Epithelial cell of prostate (primary cell): ENCODE measurements at regions not wholly inside any gene's neighbourhood (a gene's known extent, or its start where the extent isn't known, plus 50 kb on each side); places are given as distances from the start of the nearest gene placed in this dataset.
A peak's percentile ranks its signal among the peaks of the same experiment; 100 is the strongest.
"Not testable (repeated sequence)": the region's sequence is repeated elsewhere in the genome, so short reads cannot be mapped to it uniquely, and the experiment has no call there.

Experiments
- DNase-seq: peaks from one replicate; pipeline ENCODE4 v3.0.0-alpha.2; 2011; ENCODE audit warnings: low read depth, low spot score
- H3K27ac ChIP-seq: fragments of 450-650 bp; 2 replicates; pipeline ENCODE4 v1.5.1; 2017; ENCODE audit warnings: mild to moderate bottlenecking

DNA sequence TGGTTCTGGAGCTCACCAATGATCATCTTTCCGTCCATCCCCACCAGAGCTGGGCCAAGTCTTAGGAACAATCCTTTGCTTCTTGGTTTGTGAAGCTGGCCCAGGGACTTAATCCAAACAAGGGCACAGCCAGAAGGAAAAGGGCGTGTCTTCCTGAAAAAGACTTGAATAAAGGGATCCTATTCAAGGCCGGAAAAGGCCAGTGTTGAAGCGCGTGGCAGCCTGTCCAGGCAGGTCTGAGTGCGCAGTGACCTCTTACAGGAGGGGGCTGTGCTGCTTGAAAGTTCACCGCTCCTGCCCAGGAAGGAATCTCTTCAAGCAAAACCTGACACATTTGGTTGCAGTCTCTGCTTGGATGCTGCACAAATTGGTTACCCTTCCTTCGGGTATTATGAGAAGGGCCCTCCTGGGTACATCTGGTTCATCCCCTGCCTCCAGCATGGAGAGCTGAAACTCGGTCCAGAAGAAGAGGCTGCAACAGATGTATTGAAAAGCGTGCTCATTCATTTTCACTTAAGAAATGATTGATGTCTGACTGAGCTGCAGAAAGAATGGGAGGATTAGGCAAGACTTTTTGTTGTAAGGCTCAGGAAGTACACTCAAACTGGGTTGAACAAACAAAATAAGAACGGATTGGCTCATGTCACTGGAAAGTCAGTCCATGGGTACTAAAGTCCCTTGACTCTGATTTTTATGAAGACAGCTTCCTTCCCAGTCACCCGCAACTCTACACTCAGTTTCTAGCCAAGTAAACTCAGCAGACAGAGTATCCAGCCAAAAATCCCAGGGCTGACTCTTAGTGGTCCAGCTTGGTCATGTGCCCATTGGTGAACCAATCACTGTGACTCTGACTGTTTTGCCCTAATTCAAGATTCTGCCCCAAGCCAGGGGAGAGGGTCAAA is 136.3 kb downstream of the TFAP2C start:
- DNase-seq, result no peak
- H3K27ac ChIP-seq, result peak overlapping the region; percentile 87

GRCh38 chr20:56766528-56766927 is 137.4 kb downstream of the TFAP2C start:
- no peak for DNase-seq
- peak overlapping the region; percentile 87 for H3K27ac ChIP-seq

DNA sequence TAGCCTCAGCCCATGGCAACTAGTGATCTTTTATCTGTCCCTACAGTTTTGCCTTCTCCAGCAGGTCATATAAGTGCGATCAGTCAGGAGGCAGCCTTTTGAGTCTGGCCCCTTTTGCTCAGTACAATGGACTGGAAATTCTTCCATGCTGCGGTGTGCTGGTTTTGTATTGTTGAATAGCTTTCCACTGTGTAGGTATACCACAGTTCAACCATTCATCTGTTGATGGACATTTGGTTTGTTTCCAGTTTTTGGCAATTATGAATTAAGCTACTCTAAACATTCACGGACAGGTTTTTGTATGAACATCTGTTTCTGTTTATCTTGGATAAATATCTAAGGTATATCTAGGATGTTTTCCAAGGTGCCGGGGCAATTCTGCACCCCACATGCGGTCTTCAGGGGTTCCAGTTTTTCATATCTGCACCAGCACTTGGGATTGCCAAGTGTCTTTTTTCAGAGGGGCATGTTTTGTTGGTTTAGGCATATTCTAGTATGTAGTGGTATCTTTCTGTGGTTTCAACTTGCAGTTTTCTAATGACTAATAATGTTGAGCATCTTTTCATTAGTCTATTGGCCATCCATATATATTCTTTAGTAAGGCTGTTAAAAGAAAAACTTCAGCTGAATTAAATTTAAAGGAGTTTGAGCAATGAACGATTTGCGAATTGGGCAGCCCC is 141.0 kb downstream of the TFAP2C start:
- H3K27ac ChIP-seq, result no peak overlapping the region
- DNase-seq, result no peak

DNA sequence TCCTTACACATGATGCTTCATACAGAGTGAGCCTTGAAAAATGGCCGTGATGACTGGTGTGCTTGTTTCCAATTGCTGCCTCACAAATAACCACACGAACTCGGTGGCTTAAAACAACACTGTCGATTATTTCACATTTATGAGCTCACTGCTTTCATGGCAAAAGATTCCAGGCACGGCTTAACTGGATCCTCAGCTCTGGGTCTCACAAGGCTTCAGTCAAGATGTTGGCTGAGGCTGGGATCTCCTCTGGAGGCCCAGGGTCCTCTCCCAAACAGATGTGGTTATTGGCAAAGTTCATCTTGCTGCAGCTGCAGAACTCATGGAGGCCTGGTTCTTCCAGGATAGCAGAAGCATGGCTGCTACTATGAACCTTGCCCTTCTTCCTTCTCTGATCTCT is 144.6 kb downstream of the TFAP2C start:
- H3K27ac ChIP-seq, result no peak overlapping the region
- no peak for DNase-seq

DNA sequence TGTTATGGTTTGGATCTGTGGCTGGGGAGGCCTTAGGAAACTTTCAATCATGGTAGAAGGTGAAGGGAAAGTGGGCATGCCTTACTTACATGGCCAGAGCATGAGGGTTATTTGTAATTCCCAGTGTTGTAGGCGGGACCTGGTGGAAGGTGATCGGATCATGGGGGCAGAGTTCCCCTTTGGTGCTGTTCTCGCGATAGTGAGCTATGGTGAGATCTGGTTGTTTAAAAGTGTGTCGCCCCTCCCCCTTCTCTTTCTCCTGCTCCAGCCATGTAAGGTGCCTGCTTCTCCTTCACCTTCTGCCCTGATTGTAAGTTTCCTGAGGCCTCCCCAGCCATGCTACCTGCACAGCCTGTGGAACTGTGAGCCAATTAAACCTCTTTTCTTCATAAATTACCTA is 145.8 kb downstream of the TFAP2C start:
- no peak overlapping the region for H3K27ac ChIP-seq
- no peak for DNase-seq

DNA sequence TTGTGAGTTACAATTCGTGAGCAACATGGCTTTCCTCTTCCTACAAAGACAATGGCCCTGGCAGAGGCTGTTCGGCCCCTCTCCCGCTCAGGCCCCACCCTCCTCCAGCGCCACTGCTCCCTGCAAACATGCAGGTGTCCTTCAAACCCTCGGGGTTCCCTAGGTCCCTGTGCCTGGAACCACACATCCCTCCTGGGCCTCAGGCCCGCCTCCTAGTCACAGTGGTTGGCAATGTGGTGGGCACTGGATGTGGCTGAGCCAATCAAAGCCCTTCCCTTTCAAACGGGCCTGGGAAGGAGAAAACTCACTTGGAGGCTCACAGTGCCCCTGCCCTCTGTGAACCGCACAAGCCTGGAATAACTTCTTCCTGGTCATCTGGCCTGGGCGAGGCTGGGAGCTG is 147.2 kb downstream of the TFAP2C start:
- no peak overlapping the region for H3K27ac ChIP-seq
- no peak for DNase-seq

DNA sequence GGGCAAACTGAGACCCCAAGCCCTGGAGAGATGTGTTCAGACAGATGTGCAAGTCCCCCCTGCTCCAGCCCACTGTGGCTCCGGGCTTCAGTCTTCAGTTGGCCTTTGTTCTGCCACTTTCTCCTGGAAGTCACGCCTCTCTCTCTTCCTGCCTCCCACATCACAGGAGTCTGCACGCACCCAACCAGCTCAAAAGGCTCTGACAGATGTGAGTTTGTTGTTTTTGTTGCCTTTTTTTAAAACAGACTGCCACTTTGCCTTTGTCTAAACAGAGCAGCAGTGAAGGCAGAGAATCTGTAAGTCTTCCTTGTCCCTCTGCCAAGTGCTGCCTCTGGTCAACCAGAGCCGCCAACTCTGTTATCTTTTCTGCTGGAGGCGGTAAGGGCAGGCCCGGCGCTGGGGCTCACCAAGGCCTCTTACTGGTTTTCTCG is 149.7 kb downstream of the TFAP2C start:
- DNase-seq, result no peak
- no peak overlapping the region for H3K27ac ChIP-seq

DNA sequence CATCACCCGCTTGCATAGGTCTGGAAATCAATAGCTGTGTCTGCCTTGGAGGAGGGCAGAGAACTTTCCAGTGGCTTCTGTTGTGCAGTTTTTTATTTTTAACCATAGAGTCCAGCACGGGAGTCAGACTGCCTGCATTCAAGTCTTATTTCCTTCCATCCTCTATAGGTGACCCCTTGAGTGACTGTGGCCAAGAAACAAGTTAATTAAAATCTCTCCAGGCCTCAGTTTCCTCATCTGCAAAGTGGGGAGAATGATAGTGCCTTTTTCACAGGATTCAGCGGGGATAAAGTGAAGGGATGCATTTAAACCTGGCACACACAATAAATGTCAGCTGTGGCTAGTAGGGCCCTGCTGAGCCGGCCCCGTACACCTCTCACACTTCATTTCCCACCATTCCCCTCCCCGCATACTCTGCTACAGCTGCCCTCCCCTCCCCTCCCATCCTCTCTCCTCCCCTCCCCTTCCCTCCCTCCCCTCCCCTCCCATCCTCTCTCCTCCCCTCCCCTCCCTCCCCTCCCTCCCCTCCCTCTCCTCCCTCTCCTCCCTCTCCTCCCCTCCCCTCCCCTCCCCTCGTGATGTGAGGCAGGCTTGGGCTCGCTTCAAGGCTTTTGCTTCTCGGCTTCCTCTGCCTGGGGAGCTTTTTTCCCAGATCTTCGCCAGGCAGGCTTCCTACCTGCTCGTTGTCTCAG is 150.5 kb downstream of the TFAP2C start:
- no peak overlapping the region for H3K27ac ChIP-seq

GRCh38 chr20:56780266-56780665 is 151.2 kb downstream of the TFAP2C start:
- no peak for DNase-seq
- H3K27ac ChIP-seq, result no peak overlapping the region

More for the DNA sequence above, 150.5 kb downstream of the TFAP2C start:
- no peak for DNase-seq

- DNase-seq, result no peak
- no peak overlapping the region for H3K27ac ChIP-seq
Measured at GRCh38 chr20:56781108-56781739, 152.1 kb downstream of the TFAP2C start.

DNA sequence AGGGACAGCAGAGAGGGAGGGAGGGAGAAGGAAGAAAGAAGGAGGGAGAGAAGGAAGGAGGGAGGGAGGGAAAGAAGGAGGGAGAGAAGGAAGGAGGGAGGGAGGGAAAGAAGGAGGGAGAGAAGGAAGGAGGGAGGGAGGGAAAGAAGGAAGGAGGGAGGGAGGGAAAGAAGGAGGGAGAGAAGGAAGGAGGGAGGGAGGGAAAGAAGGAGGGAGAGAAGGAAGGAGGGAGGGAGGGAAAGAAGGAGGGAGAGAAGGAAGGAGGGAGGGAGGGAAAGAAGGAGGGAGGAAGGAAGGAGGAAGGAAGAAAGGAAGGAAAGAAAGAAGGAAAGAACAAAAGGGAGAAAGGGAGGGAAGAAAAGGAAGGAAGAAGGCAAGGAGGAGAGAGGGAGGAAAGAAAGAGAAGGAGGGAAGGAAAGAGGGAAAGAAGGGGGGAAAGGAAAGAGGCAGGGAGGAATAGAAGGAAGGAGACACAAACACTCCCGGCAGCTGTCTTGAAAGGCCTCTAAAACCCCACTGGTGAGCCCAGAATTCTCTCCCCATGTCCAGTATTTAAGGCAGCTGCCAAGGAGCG is 153.0 kb downstream of the TFAP2C start:
- H3K27ac ChIP-seq, DNase-seq: not testable (repeated sequence)

DNA sequence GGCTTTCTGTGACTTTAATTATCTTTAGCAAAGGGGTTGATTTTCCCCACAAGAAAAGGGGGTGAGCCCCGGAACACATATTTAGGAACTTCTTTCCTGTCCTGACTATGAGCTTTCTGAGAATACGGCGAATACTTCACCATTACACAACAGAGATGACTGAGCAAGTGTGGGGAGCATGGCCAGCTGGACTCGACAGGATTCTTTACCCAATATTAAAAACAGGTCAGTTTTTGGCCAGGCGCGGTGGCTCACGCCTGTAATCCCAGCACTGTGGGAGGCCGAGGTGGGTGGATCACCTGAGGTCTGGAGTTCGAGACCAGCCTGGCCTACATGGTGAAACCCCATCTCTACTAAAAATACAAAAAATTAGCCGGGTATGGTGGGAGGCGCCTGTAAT is 153.7 kb downstream of the TFAP2C start:
- H3K27ac ChIP-seq, DNase-seq: not testable (repeated sequence)

DNA sequence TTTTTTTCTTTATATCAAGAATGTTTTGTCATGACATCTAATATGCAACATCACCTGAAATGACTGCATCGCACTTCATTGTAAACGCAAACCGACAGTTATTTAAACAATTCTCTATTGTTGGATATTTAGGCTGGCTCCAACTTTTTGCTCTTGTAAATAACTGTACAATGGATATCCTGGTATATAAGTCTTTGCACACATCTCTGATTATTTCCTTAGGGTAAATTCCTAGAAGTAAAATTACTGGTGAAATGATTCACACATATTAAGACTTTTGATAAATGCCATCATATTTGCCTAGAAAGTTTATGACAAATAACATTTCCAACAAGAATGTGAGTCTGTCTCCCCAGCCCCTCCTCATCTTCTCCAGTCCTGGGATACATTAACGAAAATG is 154.7 kb downstream of the TFAP2C start:
- H3K27ac ChIP-seq, result no peak overlapping the region
- DNase-seq, result no peak

DNA sequence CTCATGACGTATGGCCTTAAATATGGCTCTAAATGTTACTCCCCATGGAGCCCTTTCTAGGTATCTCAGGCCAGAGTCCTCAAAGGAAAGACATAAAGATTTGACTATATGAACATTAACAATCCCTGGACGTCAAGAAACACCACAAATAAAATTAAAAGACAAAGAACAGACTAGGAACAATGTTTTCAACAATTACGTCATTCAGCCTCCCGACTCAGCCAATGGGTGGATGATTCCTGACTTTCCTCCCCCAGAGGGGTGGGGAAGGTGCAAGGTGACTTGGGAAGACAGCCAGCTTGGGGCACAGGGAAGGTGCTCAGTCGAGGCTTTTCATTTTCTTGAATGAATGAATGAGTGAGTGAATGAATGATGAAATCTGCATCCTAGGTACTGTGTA is 157.4 kb downstream of the TFAP2C start:
- no peak overlapping the region for H3K27ac ChIP-seq
- DNase-seq, result no peak

- peak overlapping the region; percentile 99 for H3K27ac ChIP-seq
Measured at GRCh38 chr20:56788041-56788670, 159.1 kb downstream of the TFAP2C start.

DNA sequence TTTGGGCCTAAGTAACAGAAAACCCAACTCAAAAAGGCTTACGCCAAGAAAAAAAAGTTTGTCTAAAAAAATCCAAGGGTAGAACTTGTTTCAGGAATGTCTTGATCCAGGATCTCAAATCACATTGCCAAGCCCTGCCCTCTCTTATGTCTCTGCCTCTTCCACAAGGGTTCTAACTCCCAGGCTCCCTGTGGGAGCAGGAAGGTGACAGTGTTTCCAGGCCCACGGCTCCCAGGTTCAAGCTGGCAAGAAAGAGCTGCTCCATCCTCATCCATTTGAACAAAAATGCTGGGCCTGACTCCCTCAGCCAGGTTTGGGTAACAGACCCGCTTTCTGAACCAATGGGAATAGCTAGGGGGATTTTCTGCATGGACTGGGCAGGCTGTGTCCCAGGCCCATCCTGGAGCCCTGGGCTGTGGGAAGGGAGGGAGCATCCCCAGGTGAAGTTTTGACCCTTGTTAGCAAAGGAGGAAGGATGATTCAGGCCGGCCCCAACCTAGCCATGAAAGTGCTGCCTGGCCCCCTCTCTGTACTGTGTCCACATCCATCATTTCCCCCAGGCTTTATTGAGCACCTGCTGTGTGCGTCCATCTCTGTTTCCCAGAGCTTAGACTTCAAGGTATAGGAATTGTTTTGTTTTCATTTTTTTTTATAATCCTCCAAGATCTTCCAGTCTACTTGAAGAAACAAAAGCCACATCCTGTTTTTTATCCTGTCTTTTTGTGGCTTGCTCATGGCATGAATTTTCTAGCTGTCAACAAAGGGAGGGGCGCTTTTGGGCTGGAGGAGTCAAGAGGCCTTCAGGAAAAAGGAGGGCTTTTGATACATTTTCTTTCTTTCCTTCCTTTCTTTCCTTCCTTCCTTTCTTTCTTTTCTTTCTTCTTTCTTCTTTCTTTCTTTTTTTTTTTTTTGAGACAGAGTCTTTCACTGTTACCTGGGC is 159.8 kb downstream of the TFAP2C start:
- no peak for DNase-seq
- peak overlapping the region; percentile 99 for H3K27ac ChIP-seq

More at GRCh38 chr20:56788041-56788670, 159.1 kb downstream of the TFAP2C start:
- peak; percentile 93 for DNase-seq

DNA sequence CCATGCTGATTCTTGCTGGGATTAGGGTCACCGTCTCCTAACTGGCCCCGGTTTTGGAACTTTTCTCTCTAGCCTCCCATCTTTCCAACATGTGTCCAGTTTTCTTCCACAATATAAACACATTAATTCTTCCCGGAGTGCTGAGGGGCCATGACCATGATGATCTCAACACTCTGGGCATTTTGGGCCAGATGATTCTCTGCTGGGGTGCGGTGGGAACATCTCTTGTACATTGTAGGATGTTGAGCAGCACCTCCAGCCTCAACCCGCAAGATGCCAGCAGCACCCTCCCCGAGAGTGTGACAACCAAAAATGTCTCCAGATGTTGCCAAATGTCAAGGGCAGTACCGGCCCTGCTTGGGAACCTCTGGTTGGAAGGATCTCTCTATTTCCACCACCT is 164.8 kb downstream of the TFAP2C start:
- no peak overlapping the region for H3K27ac ChIP-seq
- no peak for DNase-seq

- no peak overlapping the region for H3K27ac ChIP-seq
- no peak for DNase-seq
Measured at GRCh38 chr20:56795492-56795891, 166.4 kb downstream of the TFAP2C start.

DNA sequence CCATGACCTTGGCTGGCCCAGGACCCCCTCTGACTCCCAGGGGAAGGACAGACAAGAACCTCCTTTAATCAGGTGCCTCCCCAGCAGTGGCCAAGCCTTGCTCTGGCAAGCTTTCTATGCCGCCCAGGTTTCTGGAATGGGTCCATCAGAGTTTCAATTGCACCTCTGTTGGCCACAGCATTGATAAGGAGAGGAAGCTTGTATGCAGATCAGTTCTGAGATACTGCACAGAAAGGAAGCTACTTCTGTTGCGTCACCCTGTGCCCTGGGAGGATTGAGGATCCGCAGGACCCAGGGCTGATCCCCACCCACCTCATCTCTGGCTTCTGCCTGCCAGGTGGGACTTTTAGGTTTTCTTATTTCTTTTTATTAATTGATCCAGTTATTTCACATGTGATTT is 167.2 kb downstream of the TFAP2C start:
- H3K27ac ChIP-seq, result no peak overlapping the region
- no peak for DNase-seq
